Activated naive CD4-positive, alpha-beta T cell treated with Interleukin-2 at 50 U/mL for 16 hours (primary cell): ENCODE measurements at regions not wholly inside any gene's neighbourhood (a gene's known extent, or its start where the extent isn't known, plus 50 kb on each side); places are given as distances from the start of the nearest gene placed in this dataset.

Experiments used
- DNase-seq: peaks from one replicate; pipeline ENCODE4 v3.0.0-alpha.2; 2020

DNA sequence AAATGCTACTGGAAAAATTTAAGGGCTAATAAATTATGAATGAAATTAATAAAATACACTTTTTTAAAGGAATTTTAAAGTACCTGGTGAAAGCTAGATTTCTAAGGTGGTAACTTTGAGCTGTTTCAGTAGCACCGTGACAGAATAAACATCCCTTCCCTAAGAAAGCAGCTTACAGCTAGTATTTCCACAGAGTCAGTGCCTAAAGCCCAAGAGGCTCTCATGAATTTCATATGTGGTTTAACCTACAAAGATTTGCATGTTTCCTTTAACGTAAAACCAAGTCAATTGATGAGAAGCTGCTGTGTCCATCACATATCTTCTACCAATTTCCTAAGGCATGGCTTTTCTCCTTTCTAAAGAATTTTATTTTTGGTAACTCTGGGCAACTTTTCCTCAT, 56.8 kb downstream of the IFNG start:
- no peak for DNase-seq

GRCh38 chr12:68102163-68102562, 57.4 kb downstream of the IFNG start:
- no peak for DNase-seq

DNA sequence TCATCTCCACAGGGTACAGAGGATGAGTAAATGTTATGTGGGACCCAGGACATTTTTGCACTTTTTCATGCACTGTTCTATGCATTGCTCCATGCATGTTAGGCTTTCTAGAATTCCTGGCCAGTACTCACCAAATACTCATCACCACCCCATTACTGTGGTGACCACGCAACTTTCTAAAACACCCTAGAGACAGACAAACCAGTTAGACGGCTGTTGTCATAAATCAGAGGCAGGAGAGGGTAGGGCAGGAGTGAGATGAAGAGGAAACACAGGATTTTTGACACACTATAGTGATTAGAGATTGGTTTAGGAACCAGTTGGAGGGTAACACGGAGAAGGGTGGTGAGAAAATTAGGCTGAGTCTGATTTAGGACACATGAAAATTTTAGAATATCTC, 59.3 kb downstream of the IFNG start:
- no peak for DNase-seq

DNA sequence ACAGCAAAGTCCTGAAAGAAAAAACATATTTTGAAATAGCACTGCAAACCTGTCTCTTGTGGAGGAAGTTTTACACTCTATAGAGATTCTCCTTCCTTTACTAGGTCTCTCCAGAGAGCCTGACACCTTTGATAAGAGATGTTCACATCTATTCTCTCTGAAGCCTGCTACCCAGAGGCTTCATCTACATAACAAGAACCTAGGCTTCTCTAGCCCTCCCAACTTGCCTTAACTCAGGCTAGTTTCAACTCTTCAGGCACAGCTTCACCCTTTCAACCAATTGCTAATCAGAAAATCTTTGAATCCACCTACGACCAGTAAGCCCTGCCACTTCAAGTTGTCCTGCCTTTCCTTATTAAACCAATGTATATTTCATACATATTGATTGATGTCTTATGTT, 60.6 kb downstream of the IFNG start:
- DNase-seq: no peak

DNA sequence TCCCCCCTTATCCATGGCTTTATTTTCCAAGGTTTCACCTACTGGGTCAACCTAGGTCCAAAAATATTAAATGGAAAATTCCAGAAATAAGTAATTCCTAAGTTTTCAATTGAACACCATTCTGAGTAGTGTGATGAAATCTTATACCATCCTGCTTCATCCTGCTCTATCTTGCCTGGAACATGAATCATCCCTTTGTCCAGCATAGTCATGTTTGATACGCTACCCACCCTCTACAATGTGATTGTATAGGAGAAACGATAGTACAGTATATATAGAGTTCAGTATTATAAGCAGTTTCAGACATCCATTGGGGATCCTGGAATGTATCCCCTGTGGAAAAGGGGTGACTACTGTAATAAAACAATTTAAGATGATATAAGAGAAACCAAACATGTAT, 62.2 kb downstream of the IFNG start:
- DNase-seq: no peak

- no peak for DNase-seq
These were observed 64.7 kb downstream of the IFNG start for GRCh38 chr12:68094645-68095395.

DNA sequence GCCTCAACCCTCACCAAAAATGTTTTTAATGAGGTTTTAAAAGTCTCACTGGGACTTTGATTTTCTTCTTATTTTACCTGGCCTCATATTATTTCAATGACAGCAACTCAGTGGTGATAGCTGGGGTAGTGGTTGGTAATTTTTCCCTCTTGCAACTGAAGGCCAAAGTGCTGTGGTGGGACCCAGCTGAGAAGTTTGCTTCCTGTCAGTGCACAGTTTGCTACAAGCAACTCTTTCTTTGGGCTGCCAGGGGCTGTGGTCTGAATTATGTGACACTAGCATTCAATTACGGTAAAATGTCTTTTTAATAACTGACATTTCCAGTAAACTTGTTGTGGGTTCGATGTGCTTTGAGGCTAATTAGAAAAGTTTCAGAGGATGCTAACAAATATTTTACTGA, 65.3 kb downstream of the IFNG start:
- no peak for DNase-seq

- no peak for DNase-seq
These were observed 66.6 kb downstream of the IFNG start for GRCh38 chr12:68092976-68093375.

- DNase-seq: no peak
These were observed 70.4 kb downstream of the IFNG start for GRCh38 chr12:68089101-68089500.

DNA sequence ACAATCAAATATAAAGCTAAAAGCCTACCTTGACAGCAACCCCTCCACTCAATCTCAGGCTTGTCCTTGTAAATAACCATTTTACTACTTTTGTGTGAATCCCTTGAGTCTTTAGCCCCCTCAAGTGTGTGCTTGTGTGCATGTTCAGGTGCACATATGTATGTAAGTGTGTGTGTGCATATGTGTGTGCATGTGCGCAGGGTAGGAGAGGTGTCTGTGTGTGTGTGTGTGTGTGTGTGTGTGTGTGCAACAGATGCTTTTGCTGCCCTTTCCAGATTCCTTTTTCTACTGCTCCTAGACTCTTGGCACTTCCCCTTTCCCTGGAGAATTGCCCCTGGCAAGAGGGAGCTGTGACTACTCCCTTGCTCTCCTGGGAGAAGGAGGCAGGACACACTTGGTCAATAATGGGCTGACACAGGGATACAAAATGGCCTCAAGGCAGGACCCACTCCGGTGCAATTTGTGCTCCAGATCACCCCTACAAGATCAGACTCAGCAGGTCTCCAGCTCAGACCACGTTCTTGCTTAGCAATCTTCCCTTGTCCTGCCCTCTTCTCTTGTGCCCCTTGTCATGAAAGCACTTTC, 73.4 kb downstream of the IFNG start:
- DNase-seq: no peak

GRCh38 chr12:68081561-68081960, 78.0 kb downstream of the IFNG start:
- no peak for DNase-seq

DNA sequence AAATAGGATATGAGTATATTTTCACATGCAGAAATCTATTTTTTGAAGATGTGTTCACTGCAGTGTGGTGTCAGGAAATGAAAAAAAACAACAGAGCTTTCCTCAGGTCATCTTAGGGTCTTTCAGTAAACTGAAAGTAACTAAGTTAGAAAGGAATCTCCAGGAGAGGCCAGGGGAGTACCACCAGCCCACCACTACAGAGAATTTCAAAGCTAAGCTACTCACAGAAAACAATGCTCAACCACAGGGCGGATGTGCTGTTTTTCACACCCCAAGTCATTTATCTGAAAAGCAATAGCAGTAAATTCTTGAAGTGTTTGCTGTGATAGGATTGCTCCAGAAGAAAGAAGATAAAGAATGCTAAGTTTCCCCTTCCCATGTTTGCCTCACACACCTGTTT, 79.0 kb downstream of the IFNG start:
- peak; percentile 2 for DNase-seq

DNA sequence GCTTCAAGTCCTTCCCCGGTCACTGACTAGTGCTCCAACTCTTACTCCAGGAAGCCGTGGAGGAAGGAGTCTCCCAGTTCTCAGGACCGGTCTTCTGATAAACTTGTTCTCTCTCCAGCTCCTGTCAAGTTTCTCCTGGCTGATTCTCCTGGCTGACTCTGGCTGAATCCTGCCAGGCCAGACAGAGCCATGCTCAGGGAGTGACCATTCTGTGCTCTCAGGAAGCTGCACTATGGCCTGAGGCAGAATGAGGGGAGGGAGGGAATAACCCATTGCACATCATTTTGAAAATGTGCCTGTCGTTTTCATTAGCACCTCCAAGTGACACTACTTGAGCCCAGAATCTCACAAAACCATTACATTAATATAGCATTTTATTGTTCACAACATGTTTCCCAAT, 80.8 kb downstream of the IFNG start:
- DNase-seq: no peak

DNA sequence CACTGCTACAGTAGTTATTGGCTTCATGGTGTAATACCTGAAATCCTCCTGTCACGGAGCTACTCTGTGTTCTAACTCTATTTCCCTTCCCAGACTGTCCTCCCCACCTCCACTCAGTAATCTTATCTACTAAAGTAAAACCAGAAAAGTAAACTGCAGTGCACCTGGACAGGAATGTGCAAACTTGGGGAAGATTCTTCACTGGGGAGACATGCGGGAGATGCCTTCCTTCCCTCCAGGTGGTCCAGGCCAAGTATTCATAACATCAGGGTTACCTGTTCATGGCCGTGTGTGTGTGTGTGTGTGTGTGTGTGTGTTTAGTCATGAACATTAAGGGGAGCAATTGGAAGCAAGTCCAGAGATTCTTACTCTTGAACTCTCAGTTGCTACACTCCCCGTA, 84.1 kb downstream of the IFNG start:
- no peak for DNase-seq

DNA sequence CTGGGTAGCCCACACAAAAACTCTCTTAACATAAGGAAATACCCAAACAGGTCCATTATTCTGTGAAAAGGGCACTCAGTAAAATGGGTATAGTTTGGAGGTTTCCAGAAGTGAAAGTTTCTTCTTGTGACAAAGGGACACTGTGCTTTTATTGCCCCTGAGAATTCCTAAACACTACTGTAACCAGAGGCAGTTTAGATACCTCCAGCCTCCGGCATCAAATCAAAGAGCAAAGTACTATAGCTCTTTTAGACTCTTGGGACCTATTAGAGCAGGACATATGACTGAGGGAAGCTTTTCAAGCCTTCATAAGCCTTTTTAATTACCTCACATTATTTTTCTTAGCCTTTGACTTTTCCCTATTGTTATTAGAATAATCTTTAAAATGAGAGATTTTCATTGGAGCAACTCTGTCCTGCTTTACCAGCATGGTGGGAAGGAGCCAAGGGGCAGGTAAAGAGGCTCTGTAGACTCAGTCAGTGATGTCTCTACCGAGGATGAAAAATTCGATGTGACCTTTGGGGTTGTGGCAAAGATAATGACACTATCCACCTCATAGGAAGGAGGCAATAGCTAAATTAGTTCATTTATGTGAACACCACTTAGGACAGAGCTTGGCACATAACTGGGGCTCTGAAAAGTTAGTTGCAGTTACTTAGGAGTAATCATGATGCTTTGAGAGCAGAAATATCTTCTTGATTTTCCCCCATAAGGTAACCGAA, 85.1 kb downstream of the IFNG start:
- no peak for DNase-seq

- DNase-seq: no peak
These were observed 81.7 kb downstream of the IFNG-AS1 start for GRCh38 chr12:68070957-68071356.
